HUDEP-2 (cell line): ENCODE measurements at regions not wholly inside any gene's neighbourhood (a gene's known extent, or its start where the extent isn't known, plus 50 kb on each side); places are given as distances from the start of the nearest gene placed in this dataset.
"Not testable (repeated sequence)": the region's sequence is repeated elsewhere in the genome, so short reads cannot be mapped to it uniquely, and the experiment has no call there.

Experiments used
- DNase-seq, 76 experiments: peaks; one replicate each; lab custom pipeline; 2025; ENCODE audit not compliant: unreplicated experiment in 76 of 76; lab: John Stamatoyannopoulos, UW

- DNase-seq = no peak
Observed at GRCh38 chr2:21194147-21194546, 70.4 kb downstream of the TDRD15 start.

GRCh38 chr2:21194858-21195271, 71.1 kb downstream of the TDRD15 start:
- DNase-seq = no peak

- DNase-seq = no peak
Observed at GRCh38 chr2:21195326-21195725, 71.6 kb downstream of the TDRD15 start.

- DNase-seq = no peak
Observed at GRCh38 chr2:21198637-21199036, 74.9 kb downstream of the TDRD15 start.

GRCh38 chr2:21203976-21204375, 80.2 kb downstream of the TDRD15 start:
- DNase-seq = no peak

- DNase-seq = not testable (repeated sequence)
Observed at GRCh38 chr2:21214085-21214484, 90.3 kb downstream of the TDRD15 start.

GRCh38 chr2:21217442-21217841, 93.7 kb downstream of the TDRD15 start:
- DNase-seq = no peak

- DNase-seq = no peak
Observed at GRCh38 chr2:21220930-21221329, 97.2 kb downstream of the TDRD15 start.

GRCh38 chr2:21223618-21224017, 99.8 kb downstream of the TDRD15 start:
- no peak for DNase-seq

GRCh38 chr2:21228041-21228895, 104.5 kb downstream of the TDRD15 start:
- DNase-seq = peak in 74 of 76 experiments; percentile 6 to 95 (median 78)

- DNase-seq = no peak
Observed at GRCh38 chr2:21229302-21229701, 105.5 kb downstream of the TDRD15 start.

GRCh38 chr2:21230140-21230539, 106.4 kb downstream of the TDRD15 start:
- no peak for DNase-seq

GRCh38 chr2:21231985-21232384, 108.2 kb downstream of the TDRD15 start:
- no peak for DNase-seq

GRCh38 chr2:21233194-21233593, 109.4 kb downstream of the TDRD15 start:
- no peak for DNase-seq

GRCh38 chr2:21234001-21234400, 110.2 kb downstream of the TDRD15 start:
- no peak for DNase-seq

- DNase-seq = no peak
Observed at GRCh38 chr2:21234464-21235120, 110.8 kb downstream of the TDRD15 start.

- DNase-seq = not testable (repeated sequence)
Observed at GRCh38 chr2:21239749-21240148, 116.0 kb downstream of the TDRD15 start.

- DNase-seq = no peak
Observed at GRCh38 chr2:21244161-21244560, 120.4 kb downstream of the TDRD15 start.

GRCh38 chr2:21245565-21245964, 121.8 kb downstream of the TDRD15 start:
- DNase-seq = peak in 11 of 76 experiments; percentile 4 to 45 (median 18)

- DNase-seq = no peak
Observed at GRCh38 chr2:21249367-21249766, 125.6 kb downstream of the TDRD15 start.

- no peak for DNase-seq
Observed at GRCh38 chr2:21250673-21251072, 126.9 kb downstream of the TDRD15 start.
